ENCODE measurements at regions not wholly inside any gene's neighbourhood (a gene's known extent, or its start where the extent isn't known, plus 50 kb on each side); places are given as distances from the start of the nearest gene placed in this dataset.

GRCh38 chr19:34051255-34051654 lies 121.0 kb upstream of the LSM14A start:
- Histone ChIP-seq H3K27me3 (ENCODE audit: control insufficient read depth in 2 of 2, insufficient read depth in 2 of 2, low read length in 2 of 2) (no peaks in the 10 kb centered on the region), H3K9ac (ENCODE audit: low read depth in 1 of 2, low read length in 2 of 2) (no peak overlapping the region), H3K4me1 (ENCODE audit: control insufficient read depth in 2 of 2, insufficient read depth in 2 of 2, low read length in 2 of 2) (no peaks in the 10 kb centered on the region), H3K36me3 (ENCODE audit: control insufficient read depth in 2 of 2, insufficient read depth in 2 of 2, low read length in 2 of 2) (no peaks in the 10 kb centered on the region), H3K27ac (ENCODE audit: low read depth in 2 of 2, low read length in 2 of 2) (no peak overlapping the region), H3K4me3 (ENCODE audit: low read length in 2 of 2) (no peak overlapping the region), H3K9me3 (ENCODE audit: control insufficient read depth in 2 of 2, low read length in 2 of 2) (no peaks in the 10 kb centered on the region)

GRCh38 chr19:34057155-34057554 lies 115.1 kb upstream of the LSM14A start:
- H3K4me3 ChIP-seq (ENCODE audit: low read length in 2 of 2): no peak overlapping the region

GRCh38 chr19:34066007-34066643 lies 106.2 kb upstream of the LSM14A start:
- Histone ChIP-seq H3K27ac (ENCODE audit: low read depth in 2 of 2, low read length in 2 of 2) (no peak overlapping the region), H3K4me1 (ENCODE audit: control insufficient read depth in 2 of 2, insufficient read depth in 2 of 2, low read length in 2 of 2) (no peaks in the 10 kb centered on the region), H3K9ac (ENCODE audit: low read depth in 1 of 2, low read length in 2 of 2) (no peak overlapping the region), H3K9me3 (ENCODE audit: control insufficient read depth in 2 of 2, low read length in 2 of 2) (no peaks in the 10 kb centered on the region), H3K4me3 (ENCODE audit: low read length in 2 of 2) (no peak overlapping the region), H3K36me3 (ENCODE audit: control insufficient read depth in 2 of 2, insufficient read depth in 2 of 2, low read length in 2 of 2) (no peaks in the 10 kb centered on the region), H3K27me3 (ENCODE audit: control insufficient read depth in 2 of 2, insufficient read depth in 2 of 2, low read length in 2 of 2) (peaks cover 0 to 2% of the 10 kb centered on the region in 2 donors)

More at GRCh38 chr19:34057155-34057554, 115.1 kb upstream of the LSM14A start:
- Histone ChIP-seq H3K27me3 (ENCODE audit: control insufficient read depth in 2 of 2, insufficient read depth in 2 of 2, low read length in 2 of 2) (no peaks in the 10 kb centered on the region), H3K27ac (ENCODE audit: low read depth in 2 of 2, low read length in 2 of 2) (no peak overlapping the region), H3K9me3 (ENCODE audit: control insufficient read depth in 2 of 2, low read length in 2 of 2) (no peaks in the 10 kb centered on the region), H3K4me1 (ENCODE audit: control insufficient read depth in 2 of 2, insufficient read depth in 2 of 2, low read length in 2 of 2) (no peaks in the 10 kb centered on the region), H3K9ac (ENCODE audit: low read depth in 1 of 2, low read length in 2 of 2) (no peak overlapping the region), H3K36me3 (ENCODE audit: control insufficient read depth in 2 of 2, insufficient read depth in 2 of 2, low read length in 2 of 2) (no peaks in the 10 kb centered on the region)

- Histone ChIP-seq H3K27me3 (ENCODE audit: control insufficient read depth in 2 of 2, insufficient read depth in 2 of 2, low read length in 2 of 2) (peaks cover 0 to 2% of the 10 kb centered on the region in 2 donors), H3K9ac (ENCODE audit: low read depth in 1 of 2, low read length in 2 of 2) (no peak overlapping the region), H3K9me3 (ENCODE audit: control insufficient read depth in 2 of 2, low read length in 2 of 2) (no peaks in the 10 kb centered on the region), H3K27ac (ENCODE audit: low read depth in 2 of 2, low read length in 2 of 2) (no peak overlapping the region), H3K4me3 (ENCODE audit: low read length in 2 of 2) (no peak overlapping the region), H3K4me1 (ENCODE audit: control insufficient read depth in 2 of 2, insufficient read depth in 2 of 2, low read length in 2 of 2) (no peaks in the 10 kb centered on the region), H3K36me3 (ENCODE audit: control insufficient read depth in 2 of 2, insufficient read depth in 2 of 2, low read length in 2 of 2) (no peaks in the 10 kb centered on the region)
Measured at GRCh38 chr19:34067861-34068271, 104.4 kb upstream of the LSM14A start.

- no peak overlapping the region for H3K4me3 ChIP-seq (ENCODE audit: low read length in 2 of 2)
- no peaks in the 10 kb centered on the region for H3K27me3 ChIP-seq (ENCODE audit: control insufficient read depth in 2 of 2, insufficient read depth in 2 of 2, low read length in 2 of 2)
- H3K36me3 ChIP-seq (ENCODE audit: control insufficient read depth in 2 of 2, insufficient read depth in 2 of 2, low read length in 2 of 2): no peaks in the 10 kb centered on the region
- H3K27ac ChIP-seq (ENCODE audit: low read depth in 2 of 2, low read length in 2 of 2): no peak overlapping the region
- no peaks in the 10 kb centered on the region for H3K9me3 ChIP-seq (ENCODE audit: control insufficient read depth in 2 of 2, low read length in 2 of 2)
- H3K4me1 ChIP-seq (ENCODE audit: control insufficient read depth in 2 of 2, insufficient read depth in 2 of 2, low read length in 2 of 2): no peaks in the 10 kb centered on the region
- H3K9ac ChIP-seq (ENCODE audit: low read depth in 1 of 2, low read length in 2 of 2): no peak overlapping the region
Measured at GRCh38 chr19:34075661-34076091, 96.6 kb upstream of the LSM14A start.

- no peaks in the 10 kb centered on the region for H3K4me1 ChIP-seq (ENCODE audit: control insufficient read depth in 2 of 2, insufficient read depth in 2 of 2, low read length in 2 of 2)
- peaks cover 0 to 7% of the 10 kb centered on the region in 2 donors for H3K27me3 ChIP-seq (ENCODE audit: control insufficient read depth in 2 of 2, insufficient read depth in 2 of 2, low read length in 2 of 2)
- no peak overlapping the region for H3K27ac ChIP-seq (ENCODE audit: low read depth in 2 of 2, low read length in 2 of 2)
- no peaks in the 10 kb centered on the region for H3K36me3 ChIP-seq (ENCODE audit: control insufficient read depth in 2 of 2, insufficient read depth in 2 of 2, low read length in 2 of 2)
- H3K9ac ChIP-seq (ENCODE audit: low read depth in 1 of 2, low read length in 2 of 2): no peak overlapping the region
- no peaks in the 10 kb centered on the region for H3K9me3 ChIP-seq (ENCODE audit: control insufficient read depth in 2 of 2, low read length in 2 of 2)
- no peak overlapping the region for H3K4me3 ChIP-seq (ENCODE audit: low read length in 2 of 2)
Measured at GRCh38 chr19:34082289-34083077, 89.8 kb upstream of the LSM14A start.

- Histone ChIP-seq H3K4me3 (ENCODE audit: low read length in 2 of 2) (no peak overlapping the region), H3K4me1 (ENCODE audit: control insufficient read depth in 2 of 2, insufficient read depth in 2 of 2, low read length in 2 of 2) (no peaks in the 10 kb centered on the region), H3K9me3 (ENCODE audit: control insufficient read depth in 2 of 2, low read length in 2 of 2) (no peaks in the 10 kb centered on the region), H3K27me3 (ENCODE audit: control insufficient read depth in 2 of 2, insufficient read depth in 2 of 2, low read length in 2 of 2) (peaks cover 0 to 7% of the 10 kb centered on the region in 2 donors), H3K36me3 (ENCODE audit: control insufficient read depth in 2 of 2, insufficient read depth in 2 of 2, low read length in 2 of 2) (no peaks in the 10 kb centered on the region), H3K27ac (ENCODE audit: low read depth in 2 of 2, low read length in 2 of 2) (no peak overlapping the region), H3K9ac (ENCODE audit: low read depth in 1 of 2, low read length in 2 of 2) (no peak overlapping the region)
Measured at GRCh38 chr19:34084396-34085145, 87.7 kb upstream of the LSM14A start.

GRCh38 chr19:34085336-34085735 lies 87.0 kb upstream of the LSM14A start:
- H3K9me3 ChIP-seq (ENCODE audit: control insufficient read depth in 2 of 2, low read length in 2 of 2): no peaks in the 10 kb centered on the region
- no peaks in the 10 kb centered on the region for H3K36me3 ChIP-seq (ENCODE audit: control insufficient read depth in 2 of 2, insufficient read depth in 2 of 2, low read length in 2 of 2)
- H3K27me3 ChIP-seq (ENCODE audit: control insufficient read depth in 2 of 2, insufficient read depth in 2 of 2, low read length in 2 of 2): peaks cover 0 to 7% of the 10 kb centered on the region in 2 donors
- no peak overlapping the region for H3K9ac ChIP-seq (ENCODE audit: low read depth in 1 of 2, low read length in 2 of 2)
- no peaks in the 10 kb centered on the region for H3K4me1 ChIP-seq (ENCODE audit: control insufficient read depth in 2 of 2, insufficient read depth in 2 of 2, low read length in 2 of 2)
- no peak overlapping the region for H3K4me3 ChIP-seq (ENCODE audit: low read length in 2 of 2)
- no peak overlapping the region for H3K27ac ChIP-seq (ENCODE audit: low read depth in 2 of 2, low read length in 2 of 2)

- Histone ChIP-seq H3K27ac (ENCODE audit: low read depth in 2 of 2, low read length in 2 of 2) (no peak overlapping the region), H3K9me3 (ENCODE audit: control insufficient read depth in 2 of 2, low read length in 2 of 2) (no peaks in the 10 kb centered on the region), H3K4me1 (ENCODE audit: control insufficient read depth in 2 of 2, insufficient read depth in 2 of 2, low read length in 2 of 2) (no peaks in the 10 kb centered on the region), H3K27me3 (ENCODE audit: control insufficient read depth in 2 of 2, insufficient read depth in 2 of 2, low read length in 2 of 2) (peaks cover 0 to 7% of the 10 kb centered on the region in 2 donors), H3K4me3 (ENCODE audit: low read length in 2 of 2) (no peak overlapping the region), H3K36me3 (ENCODE audit: control insufficient read depth in 2 of 2, insufficient read depth in 2 of 2, low read length in 2 of 2) (no peaks in the 10 kb centered on the region), H3K9ac (ENCODE audit: low read depth in 1 of 2, low read length in 2 of 2) (no peak overlapping the region)
Measured at GRCh38 chr19:34088292-34088691, 84.0 kb upstream of the LSM14A start.

GRCh38 chr19:34089566-34089965 lies 82.7 kb upstream of the LSM14A start:
- Histone ChIP-seq H3K27me3 (ENCODE audit: control insufficient read depth in 2 of 2, insufficient read depth in 2 of 2, low read length in 2 of 2) (peaks cover 0 to 7% of the 10 kb centered on the region in 2 donors), H3K4me1 (ENCODE audit: control insufficient read depth in 2 of 2, insufficient read depth in 2 of 2, low read length in 2 of 2) (no peaks in the 10 kb centered on the region), H3K9me3 (ENCODE audit: control insufficient read depth in 2 of 2, low read length in 2 of 2) (no peaks in the 10 kb centered on the region), H3K27ac (ENCODE audit: low read depth in 2 of 2, low read length in 2 of 2) (no peak overlapping the region), H3K4me3 (ENCODE audit: low read length in 2 of 2) (no peak overlapping the region), H3K9ac (ENCODE audit: low read depth in 1 of 2, low read length in 2 of 2) (no peak overlapping the region), H3K36me3 (ENCODE audit: control insufficient read depth in 2 of 2, insufficient read depth in 2 of 2, low read length in 2 of 2) (no peaks in the 10 kb centered on the region)
